ES-I3 (cell line): ENCODE measurements at regions not wholly inside any gene's neighbourhood (a gene's known extent, or its start where the extent isn't known, plus 50 kb on each side); places are given as distances from the start of the nearest gene placed in this dataset.
"Not testable (repeated sequence)": the region's sequence is repeated elsewhere in the genome, so short reads cannot be mapped to it uniquely, and the experiment has no call there.

Experiments used
- H3K36me3 ChIP-seq: 2 replicates; pipeline ENCODE4 v1.6.1; 2013; ENCODE audit warnings: mild to moderate bottlenecking, low read length, control low read depth, moderate library complexity; ENCODE audit not compliant: insufficient read depth
- H3K4me1 ChIP-seq: 2 replicates; pipeline ENCODE4 v1.6.1; 2013; ENCODE audit warnings: mild to moderate bottlenecking, control low read depth, low read length; ENCODE audit not compliant: insufficient read depth
- H3K9ac ChIP-seq: 2 replicates; pipeline ENCODE4 v1.6.1; 2013; ENCODE audit warnings: low read depth, mild to moderate bottlenecking, low read length, moderate library complexity
- H3K9me3 ChIP-seq: 2 replicates; pipeline ENCODE4 v1.6.1; 2013; ENCODE audit warnings: mild to moderate bottlenecking, low read length, moderate library complexity; ENCODE audit not compliant: control insufficient read depth, insufficient read depth

DNA sequence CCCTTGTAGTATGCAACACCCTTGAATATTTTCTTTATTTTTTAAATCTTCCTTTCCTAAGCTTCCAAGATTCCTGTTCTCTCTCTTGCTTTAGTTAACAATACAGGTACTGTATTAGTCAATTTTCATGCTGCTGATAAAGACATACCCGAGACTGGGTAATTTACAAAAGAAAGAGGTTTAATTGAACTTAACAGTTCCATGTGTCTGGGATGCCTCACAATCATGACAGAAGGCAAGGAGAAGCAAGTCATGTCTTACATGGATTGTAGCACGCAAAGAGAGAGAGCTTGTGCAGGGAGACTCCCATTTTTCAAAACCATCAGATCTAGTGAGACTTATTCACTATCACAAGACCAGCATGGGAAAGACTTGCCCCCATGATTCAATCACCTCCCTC is 1024.3 kb downstream of the PCDH9 start:
- Histone ChIP-seq H3K9me3 (no peaks in the 10 kb centered on the region), H3K9ac (no peak overlapping the region), H3K4me1 (no peaks in the 10 kb centered on the region), H3K36me3 (no peaks in the 10 kb centered on the region)

DNA sequence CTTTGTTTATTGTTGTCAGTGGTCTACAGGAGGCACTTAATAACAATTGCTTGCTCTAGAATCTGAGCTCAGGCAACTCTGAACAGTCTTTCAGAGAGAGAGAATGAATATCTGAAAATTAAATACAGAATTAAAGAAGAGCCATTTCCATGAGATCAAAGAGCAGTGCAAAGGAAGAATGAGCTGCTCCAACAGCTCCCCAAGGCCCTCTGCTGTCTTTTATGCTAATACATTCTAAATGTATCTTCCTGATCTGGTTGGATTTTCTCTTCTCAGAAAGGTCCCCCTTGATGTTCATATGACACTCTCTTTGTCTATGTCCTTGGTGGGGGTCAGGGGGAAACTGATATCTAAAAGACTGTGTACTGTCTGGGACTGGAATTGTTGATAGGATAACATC is 1029.6 kb downstream of the PCDH9 start:
- Histone ChIP-seq H3K36me3 (no peaks in the 10 kb centered on the region), H3K9ac (no peak overlapping the region), H3K9me3 (no peaks in the 10 kb centered on the region), H3K4me1 (no peaks in the 10 kb centered on the region)

DNA sequence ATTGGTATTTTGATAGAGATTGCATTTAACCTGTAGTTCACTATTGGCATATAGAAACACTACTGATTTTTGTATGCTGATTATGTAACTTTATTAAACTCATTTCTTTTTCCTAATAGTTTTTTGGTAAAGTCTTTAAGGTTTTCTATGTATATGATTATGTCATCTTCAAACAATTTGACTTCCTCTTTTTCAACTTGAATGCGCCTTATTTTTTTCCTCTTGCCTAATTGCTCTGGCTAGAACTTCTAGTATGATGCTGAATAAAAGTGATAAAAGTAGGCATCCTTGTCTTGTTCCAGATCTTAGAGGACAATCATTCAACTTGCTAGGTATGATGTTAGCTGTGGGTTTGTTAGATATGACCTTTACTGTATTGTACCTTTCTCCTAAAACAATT is 1034.9 kb downstream of the PCDH9 start:
- Histone ChIP-seq H3K4me1 (no peaks in the 10 kb centered on the region), H3K36me3 (no peaks in the 10 kb centered on the region), H3K9ac (no peak overlapping the region), H3K9me3 (no peaks in the 10 kb centered on the region)

DNA sequence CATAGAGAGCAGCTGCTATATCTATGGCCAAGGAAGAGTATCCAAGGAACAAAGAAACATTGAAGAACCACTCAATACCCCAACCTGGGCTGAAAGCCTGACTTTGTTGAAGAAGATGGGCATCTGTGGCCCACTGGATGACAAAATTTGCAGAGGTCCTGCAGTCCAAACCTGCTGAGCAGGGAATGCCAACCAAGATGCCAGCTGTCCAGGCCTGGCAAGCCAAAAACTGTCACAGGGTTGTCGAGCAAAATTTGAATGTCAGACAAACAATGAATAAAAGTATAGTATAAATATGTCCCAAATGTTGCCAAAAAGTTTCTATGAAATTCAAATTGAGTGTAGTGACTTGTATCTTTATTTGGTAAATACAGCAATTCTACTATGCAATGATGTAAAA is 1040.2 kb downstream of the PCDH9 start:
- no peaks in the 10 kb centered on the region for H3K4me1 ChIP-seq
- no peaks in the 10 kb centered on the region for H3K36me3 ChIP-seq
- no peak overlapping the region for H3K9ac ChIP-seq
- H3K9me3 ChIP-seq: no peaks in the 10 kb centered on the region

DNA sequence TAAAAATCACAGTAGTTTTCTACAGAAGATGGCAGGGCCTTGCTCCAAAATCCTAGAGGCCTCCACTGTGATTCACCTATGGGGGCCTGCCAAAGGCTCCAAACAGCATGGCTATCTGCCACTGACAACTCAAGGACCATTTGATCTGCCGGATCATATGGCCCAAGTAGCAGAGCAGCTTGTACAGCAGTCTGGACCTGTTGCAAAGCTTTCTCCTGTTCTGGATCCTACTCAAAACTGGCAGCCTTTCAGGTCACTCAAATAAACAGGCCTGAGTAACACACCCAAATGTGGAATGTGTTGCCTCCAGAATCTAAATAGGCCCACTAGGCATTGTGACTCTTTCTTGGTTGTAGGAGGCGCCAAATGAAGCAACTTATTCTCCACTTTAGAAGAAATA is 1049.3 kb downstream of the PCDH9 start:
- Histone ChIP-seq H3K4me1 (no peaks in the 10 kb centered on the region), H3K9me3 (no peaks in the 10 kb centered on the region), H3K9ac (no peak overlapping the region), H3K36me3 (no peaks in the 10 kb centered on the region)

DNA sequence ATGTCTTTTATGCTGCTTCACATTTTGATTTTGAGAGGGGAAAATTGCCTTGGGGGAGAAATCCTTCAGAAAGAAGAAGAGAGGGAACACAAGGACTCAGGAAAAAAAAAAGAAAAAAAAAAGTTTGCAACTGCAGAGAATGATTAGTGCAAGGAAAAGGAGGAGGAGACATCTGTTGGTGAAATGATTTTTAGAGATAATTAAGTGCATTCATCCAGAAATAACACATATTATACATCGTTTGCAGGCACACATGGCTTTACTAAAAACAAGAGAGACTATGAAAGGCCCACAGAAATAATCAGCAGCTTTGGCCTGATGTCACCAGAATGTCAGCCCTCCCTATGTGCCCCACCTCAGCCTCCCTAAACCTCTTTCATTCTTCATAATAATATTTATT is 1058.2 kb downstream of the PCDH9 start:
- Histone ChIP-seq H3K9me3 (no peaks in the 10 kb centered on the region), H3K36me3 (no peaks in the 10 kb centered on the region), H3K9ac (no peak overlapping the region), H3K4me1 (no peaks in the 10 kb centered on the region)

DNA sequence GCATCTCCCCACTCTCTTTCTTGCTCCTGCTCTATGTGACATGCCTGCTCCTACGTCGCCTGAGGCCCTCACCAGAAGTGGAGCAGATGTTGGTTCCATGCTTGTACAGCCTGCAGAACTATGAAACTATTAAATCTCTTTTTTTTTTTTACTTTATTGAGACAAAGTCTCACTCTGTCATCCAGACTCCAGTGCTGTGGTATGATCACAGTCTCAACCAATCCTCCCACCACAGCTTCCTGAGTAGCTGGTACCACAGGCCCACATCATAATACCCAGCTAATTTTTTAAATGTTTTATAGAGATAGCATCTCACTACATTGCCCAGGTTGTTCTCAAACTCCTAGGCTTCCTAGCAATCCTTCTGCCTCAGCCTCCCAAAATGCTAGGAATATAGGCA is 1067.7 kb downstream of the PCDH9 start:
- Histone ChIP-seq H3K4me1 (no peaks in the 10 kb centered on the region), H3K9ac (no peak overlapping the region), H3K36me3 (no peaks in the 10 kb centered on the region), H3K9me3 (no peaks in the 10 kb centered on the region)

DNA sequence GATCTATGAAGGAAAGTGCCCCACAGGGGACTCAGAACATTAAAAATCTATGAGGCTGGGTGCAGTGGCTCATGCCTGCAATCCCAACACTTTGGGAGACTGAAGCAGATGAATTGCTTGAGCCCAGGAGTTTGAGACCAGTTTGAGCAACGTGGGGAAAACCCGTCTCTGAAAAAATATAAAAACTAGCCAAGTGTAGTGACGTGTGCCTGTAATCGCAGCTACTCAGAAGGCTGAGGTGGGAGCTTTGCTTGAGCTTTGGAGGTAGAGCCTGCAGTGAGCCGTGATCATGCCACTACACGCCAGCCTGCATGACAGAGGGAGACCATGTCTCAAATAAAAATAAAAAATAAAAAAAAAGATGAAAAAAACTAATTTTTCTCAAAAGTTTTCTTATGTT is 1070.6 kb downstream of the PCDH9 start:
- H3K9ac ChIP-seq: no peak overlapping the region

DNA sequence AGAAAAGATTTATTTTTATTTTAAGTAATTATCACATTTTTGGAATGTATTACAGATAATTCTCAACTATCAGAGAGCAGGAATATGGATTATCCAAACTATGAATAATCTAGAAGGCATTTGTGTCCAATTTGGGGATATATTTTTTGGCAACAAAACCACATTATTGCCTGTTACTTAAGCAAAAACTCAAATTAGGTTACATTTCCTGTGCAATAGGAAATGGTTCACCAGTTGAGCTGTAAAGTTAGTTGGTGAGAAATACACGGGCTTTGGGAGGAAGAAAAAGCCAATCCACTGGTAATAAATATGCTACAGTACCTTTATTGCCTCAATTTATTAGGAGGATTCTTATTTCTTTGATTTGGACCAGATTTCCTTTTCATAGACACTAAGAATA is 1075.2 kb downstream of the PCDH9 start:
- Histone ChIP-seq H3K4me1 (no peaks in the 10 kb centered on the region), H3K9ac (no peak overlapping the region), H3K36me3 (no peaks in the 10 kb centered on the region), H3K9me3 (no peaks in the 10 kb centered on the region)

More for the DNA sequence above, 1070.6 kb downstream of the PCDH9 start:
- no peaks in the 10 kb centered on the region for H3K4me1 ChIP-seq
- H3K9me3 ChIP-seq: no peaks in the 10 kb centered on the region
- H3K36me3 ChIP-seq: no peaks in the 10 kb centered on the region

DNA sequence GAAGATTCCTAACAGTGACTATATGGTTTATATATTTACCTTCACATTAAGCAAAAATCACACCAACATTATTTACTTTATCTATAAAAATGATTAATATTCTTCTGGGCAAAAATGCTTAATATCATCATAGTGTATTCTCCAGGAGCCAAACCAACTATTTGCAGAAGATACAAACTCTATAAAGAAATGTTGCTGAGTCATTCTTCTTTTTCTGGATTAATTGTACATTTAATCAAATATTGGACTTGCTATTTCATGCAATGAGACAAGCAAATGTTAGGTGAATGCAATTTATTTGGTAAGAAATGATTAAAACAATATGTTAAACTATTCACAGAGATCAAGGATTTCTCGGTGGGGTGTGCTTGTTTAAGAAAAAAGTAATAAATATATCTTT is 1075.8 kb downstream of the PCDH9 start:
- Histone ChIP-seq H3K9ac (no peak overlapping the region), H3K9me3 (no peaks in the 10 kb centered on the region), H3K36me3 (no peaks in the 10 kb centered on the region), H3K4me1 (no peaks in the 10 kb centered on the region)

DNA sequence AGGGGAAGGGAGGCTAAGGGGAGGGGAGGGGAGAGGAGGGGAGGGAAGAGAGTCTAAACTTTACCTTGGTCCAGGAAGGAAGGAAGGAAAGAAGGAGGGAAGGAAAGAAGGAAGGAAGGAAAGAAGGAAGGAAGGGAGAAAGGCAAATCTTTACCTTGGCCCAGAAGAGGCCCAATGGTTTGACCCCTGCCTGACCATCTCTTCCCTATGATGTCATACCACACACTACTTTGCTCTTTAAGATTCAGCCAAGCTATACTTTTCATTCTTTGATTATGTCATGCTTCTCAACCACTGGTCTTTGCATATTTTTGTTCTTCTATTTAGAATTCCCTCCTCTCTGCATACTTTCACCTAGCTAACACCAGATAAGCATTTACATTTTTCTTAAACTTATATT is 1077.5 kb downstream of the PCDH9 start:
- peaks cover 2% of the 10 kb centered on the region; the same call in 1 of the 2 replicates for H3K4me1 ChIP-seq
- H3K9ac ChIP-seq: no peak overlapping the region
- H3K36me3 ChIP-seq: no peaks in the 10 kb centered on the region
- no peaks in the 10 kb centered on the region for H3K9me3 ChIP-seq

DNA sequence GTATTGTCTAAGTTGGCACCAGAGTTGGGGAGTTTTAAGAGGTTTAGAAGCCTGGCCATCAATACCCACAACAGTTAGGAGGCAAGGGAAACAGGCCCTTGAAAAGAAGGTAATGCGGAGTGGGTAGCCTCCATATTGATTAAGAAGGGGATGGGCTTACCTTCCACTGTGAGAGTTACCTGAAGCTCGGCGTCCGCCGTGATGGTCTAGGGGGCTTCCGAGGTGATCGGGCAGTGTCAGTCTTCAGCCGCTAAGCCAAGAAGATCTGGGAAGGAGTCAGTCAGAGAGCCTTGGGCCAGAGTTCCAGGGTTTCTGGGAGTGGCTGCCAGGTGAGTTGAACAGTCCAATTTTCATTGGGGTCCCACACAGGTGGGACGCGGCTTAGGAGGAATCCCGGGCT is 1085.8 kb downstream of the PCDH9 start:
- not testable (repeated sequence) for H3K4me1 ChIP-seq, H3K9ac ChIP-seq, H3K36me3 ChIP-seq, H3K9me3 ChIP-seq

DNA sequence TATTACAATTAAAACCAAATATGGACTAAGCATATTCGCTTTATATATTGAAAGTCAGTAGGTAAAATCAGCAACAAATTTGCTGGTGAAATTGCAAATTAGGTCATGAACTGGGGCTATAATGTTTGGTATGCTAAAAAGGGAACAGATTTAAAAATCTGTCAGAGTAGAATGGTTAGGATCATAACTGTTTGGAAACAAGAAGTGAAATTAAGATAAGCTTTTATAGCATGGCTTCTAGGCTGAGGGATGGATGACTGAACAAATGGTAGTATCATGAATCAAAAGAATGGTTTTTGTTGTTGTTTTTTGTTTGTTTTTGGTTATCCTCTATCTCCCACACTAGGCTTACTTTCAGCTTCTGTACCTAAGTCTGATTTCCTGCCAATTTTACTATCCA is 1090.4 kb downstream of the PCDH9 start:
- no peaks in the 10 kb centered on the region for H3K4me1 ChIP-seq
- no peaks in the 10 kb centered on the region; the same call in 1 of the 2 replicates for H3K36me3 ChIP-seq
- H3K9ac ChIP-seq: no peak overlapping the region
- H3K9me3 ChIP-seq: no peaks in the 10 kb centered on the region

DNA sequence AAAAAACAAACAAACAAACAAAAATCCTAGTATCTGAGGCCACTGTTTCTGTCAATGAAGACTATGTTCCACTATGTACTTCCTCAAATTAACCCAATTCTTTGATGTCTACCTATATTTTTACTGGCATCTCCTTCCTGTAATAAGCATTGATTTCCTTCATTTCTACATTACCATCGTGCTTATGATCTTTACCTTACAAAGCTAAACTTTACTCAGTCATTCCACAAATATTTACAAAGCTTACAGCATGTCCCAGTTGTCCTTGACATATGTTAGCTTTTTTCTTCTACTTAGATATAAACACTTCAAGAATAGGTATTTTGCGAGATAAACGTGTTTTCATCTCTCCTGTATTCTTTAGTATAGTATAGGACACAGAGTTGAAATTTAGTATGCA is 1090.9 kb downstream of the PCDH9 start:
- Histone ChIP-seq H3K9me3 (no peaks in the 10 kb centered on the region), H3K4me1 (no peaks in the 10 kb centered on the region), H3K9ac (no peak overlapping the region), H3K36me3 (no peaks in the 10 kb centered on the region; the same call in 1 of the 2 replicates)

DNA sequence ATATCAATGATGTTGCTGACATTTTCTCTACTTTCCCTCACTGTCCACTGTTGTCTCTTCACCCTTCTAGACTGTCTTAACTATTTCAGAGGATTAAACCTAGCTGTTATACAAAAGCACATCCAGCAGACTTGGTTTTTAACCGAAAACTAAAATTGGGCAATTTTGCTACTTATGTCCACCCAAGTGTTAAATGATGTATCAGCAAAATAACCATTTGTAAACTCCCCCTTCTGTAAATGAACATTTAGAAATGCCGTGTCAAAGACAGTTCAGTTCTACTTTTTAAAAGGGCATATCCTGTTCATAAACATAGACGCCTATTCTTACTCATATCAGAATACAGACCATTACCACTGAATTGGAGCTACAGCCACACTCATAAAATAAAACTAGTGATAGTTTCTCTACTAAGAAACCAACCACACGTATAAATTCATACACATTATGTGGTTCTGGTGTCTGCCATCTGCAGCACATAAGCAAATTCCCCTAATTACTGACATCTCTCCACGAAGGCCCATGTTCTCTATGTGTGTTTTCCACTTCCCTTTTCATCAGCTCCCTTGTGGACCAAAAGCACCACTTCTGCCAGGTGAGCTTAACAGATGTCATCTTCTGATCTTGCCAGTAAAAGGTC is 1091.8 kb downstream of the PCDH9 start:
- no peaks in the 10 kb centered on the region for H3K9me3 ChIP-seq
- no peaks in the 10 kb centered on the region for H3K4me1 ChIP-seq
- H3K9ac ChIP-seq: no peak overlapping the region
- H3K36me3 ChIP-seq: no peaks in the 10 kb centered on the region; the same call in 1 of the 2 replicates

DNA sequence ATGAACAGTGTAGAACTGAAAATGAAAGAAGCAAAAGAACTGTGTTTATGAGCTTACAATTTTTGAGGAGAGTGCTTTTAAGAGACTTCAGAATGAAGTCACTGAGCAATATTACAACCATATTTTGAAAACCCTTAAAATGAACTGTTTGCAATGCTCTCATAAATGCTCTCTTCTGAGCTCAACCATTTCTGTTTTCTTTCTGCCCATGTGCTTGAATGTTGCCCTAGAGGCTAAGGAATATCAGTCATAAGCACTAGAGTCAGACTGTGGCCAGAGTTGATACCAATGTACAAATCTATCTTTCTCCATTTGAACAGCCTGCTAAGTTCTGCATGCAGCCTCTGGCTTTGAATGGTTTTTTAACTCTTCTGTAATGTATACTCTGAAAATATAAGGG is 1092.8 kb downstream of the PCDH9 start:
- no peaks in the 10 kb centered on the region for H3K9me3 ChIP-seq
- H3K36me3 ChIP-seq: no peaks in the 10 kb centered on the region; the same call in 1 of the 2 replicates
- no peak overlapping the region for H3K9ac ChIP-seq
- no peaks in the 10 kb centered on the region for H3K4me1 ChIP-seq
